GM19438 (cell line): ENCODE measurements at regions not wholly inside any gene's neighbourhood (a gene's known extent, or its start where the extent isn't known, plus 50 kb on each side); places are given as distances from the start of the nearest gene placed in this dataset.

Source experiments
- ATAC-seq: cut with Tn5 transposase; IDR thresholded peaks from one replicate; pipeline ENCODE4 v1.9.1; 2021; ENCODE audit warnings: low read depth; ENCODE audit not compliant: unreplicated experiment

DNA sequence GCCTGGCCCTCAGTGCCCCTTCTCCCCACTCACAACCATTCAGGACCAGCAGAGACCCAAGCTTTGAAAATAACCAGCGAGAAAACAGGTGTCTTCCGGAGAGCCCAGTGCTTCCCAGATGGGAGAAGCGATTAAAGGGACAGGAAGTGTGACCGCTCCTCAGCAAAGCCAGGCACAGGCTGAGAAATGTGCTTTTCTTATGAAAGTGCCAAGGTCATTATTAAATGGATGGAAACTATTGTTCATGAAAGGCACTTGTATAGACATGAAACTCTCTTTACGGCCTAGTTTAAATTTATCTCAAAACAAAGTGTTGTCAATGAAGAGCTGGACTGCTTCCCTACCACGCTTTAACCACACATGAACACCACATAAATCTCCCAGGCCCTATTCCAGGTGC lies 210.4 kb downstream of the SPTSSA start:
- no peak for ATAC-seq

DNA sequence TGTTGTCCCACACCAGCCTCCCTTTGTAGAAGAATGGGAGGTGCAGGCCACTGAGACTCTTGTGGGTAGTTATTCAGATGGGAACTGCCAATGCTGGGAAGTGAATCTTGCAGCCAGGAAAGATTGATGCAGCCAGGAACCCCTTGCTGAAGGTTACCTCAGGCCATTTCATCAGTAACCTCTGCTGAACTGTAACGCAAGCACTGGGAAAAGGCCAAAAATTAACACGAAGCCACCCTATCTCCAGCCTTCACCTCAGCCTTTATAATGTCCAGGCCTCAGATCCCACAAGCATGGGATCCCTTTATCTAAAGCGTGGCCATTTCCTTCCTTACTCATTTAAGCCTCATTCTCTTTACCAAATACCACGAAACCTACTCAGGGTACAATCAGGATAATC lies 211.1 kb downstream of the SPTSSA start:
- ATAC-seq = no peak

DNA sequence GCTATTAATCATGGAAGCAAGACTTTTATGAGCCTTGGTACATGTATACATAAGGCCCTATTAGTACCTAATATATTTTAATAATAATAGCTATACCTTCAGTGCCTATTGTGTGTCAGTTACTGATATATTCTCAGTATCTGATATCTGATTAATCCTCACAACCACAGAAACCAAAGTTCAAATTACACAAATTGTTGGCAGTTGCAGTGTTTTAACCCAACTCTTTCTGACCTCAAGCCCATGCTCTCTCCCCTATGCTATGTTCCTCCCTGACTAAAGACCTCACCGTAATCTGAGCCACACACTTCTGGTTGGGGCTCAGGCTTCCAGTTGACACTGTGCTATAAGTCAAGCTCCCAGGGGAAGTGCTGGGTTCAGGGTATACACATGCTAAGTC lies 214.4 kb downstream of the SPTSSA start:
- no peak for ATAC-seq

DNA sequence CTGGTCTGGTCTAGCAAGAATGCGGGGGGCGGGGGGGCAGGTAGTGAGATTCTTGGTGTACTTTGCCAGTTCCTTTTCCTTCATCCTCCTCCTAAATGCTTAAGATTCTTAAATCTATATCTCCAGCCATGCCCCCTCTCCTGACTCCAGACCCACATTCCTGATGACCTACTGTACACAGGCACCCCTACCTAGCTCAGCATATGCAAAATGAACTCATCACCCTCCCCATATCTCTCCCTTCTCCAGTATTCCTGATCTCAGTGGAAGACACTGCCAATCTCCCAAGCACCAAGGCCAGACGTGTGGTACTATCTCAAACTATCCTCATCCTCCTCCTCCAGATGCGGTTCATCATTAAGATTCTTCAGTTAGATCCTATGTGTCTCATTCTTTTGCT lies 215.8 kb downstream of the SPTSSA start:
- no peak for ATAC-seq

DNA sequence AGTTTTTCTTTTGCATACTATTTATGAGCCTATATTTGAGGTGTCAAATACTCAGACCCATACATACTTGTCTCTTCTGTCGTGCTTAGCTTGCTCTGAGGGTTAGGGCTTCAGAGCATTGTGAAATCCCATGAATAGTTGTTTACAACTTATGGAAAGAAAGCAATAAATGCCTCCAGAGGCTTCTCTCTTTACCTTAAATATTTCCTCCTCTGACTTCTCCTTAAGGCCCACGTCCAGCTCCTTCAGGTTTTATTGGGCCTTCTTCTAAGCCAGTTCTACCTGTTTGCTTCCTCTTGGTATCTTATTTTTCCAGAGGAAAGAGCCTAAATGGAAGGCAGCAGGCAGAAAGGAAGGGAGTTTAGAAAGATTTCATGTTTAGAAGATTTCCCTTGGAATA lies 218.6 kb downstream of the SPTSSA start:
- no peak for ATAC-seq

DNA sequence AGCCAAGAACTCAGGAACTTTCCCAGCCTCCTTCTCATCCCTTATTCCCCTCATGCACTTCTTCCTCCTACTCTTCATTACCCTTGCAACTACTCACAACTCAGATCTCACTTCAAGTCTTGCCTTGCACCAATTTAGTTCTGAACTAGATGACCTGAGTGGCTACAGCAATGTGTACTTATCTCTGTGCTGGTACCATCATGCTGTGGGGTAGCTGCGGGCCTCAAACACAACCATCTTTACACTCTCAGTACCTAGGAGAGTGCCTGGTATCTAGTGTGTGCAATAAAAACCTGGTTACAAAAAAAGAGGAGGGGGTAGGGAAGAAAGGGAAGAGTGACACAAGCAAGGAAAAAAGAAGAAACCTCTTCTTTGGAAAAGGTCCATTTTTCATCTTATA lies 219.0 kb downstream of the SPTSSA start:
- no peak for ATAC-seq

DNA sequence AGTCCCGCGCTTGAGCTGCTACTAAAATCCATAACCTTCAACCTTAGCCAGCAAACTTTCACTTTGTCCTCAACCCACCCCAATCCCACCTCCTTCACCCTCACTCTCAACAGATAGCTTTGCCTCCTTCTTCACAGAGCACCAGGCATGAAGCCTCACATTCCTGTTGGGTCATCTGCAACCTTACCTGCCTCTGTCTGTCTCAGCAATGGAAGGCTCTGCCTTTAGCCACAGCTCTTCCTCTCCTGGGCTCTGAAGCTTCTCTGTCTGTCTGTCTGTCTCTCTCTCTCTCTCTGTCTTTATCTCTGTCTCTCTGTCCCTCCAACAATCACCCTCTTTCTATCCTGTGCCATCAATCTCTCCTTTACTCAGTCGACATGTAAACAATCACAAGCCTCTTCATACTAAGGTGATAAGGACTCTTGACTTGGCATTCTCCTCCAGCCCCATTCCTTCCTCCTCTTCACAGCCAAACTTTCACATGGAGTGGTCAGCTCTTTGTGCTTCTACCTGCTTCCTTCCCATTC lies 220.8 kb downstream of the SPTSSA start:
- ATAC-seq = no peak

DNA sequence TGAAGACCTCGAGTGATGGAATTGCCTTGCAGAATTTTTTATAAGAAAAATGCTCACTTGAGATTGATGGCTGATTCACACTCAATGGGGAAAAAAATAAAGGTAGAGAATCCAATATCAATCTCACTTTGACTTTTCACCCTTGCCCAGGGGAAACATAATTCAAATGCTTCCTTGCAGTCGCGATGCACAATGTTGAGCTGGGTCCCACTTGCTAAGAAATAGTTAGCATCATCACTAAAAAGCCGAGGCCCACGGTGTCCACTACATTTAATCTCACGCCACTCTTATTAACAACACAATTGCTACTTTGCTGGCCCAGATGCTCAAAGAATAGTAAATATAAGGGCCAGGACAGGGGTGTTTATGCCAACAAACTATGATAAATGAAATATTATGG lies 223.4 kb downstream of the SPTSSA start:
- ATAC-seq = no peak

DNA sequence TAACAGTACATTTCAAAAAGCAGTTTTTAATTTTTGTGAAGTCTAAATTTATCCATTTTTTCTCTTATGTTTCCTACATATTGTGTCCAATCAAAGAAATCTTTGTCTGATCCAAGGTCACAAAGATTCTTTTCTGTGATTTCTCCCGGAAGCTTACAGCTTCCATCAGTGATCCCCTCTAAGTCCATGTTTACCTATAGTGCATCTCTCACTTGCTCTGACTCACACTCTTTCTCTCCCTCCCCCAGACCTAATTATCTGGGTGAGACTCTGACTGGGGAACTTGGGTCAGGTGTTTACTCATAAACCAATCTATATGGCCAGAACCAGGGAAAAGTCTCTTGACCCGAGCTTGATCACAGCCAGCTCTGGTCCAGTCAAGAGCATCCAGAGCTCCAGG lies 224.4 kb downstream of the SPTSSA start:
- ATAC-seq = no peak

DNA sequence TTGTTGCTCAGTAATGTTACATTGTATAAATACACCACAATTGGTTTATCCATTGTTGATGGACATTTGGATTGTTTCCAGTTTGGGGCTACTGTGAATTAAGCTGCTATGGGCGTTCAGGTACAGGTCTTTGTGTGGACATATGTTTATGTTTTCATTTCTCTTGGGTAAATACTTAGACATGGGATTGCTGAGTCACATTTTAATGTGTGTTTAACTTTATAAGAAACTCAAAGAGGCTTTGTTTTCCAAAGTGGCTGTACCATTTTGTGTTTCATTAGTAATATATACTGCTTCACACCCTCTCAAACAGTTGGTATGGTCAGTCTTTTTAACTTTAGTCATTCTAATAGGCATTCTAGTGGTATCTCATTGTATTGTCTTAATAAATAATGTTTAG lies 225.0 kb downstream of the SPTSSA start:
- ATAC-seq = no peak

DNA sequence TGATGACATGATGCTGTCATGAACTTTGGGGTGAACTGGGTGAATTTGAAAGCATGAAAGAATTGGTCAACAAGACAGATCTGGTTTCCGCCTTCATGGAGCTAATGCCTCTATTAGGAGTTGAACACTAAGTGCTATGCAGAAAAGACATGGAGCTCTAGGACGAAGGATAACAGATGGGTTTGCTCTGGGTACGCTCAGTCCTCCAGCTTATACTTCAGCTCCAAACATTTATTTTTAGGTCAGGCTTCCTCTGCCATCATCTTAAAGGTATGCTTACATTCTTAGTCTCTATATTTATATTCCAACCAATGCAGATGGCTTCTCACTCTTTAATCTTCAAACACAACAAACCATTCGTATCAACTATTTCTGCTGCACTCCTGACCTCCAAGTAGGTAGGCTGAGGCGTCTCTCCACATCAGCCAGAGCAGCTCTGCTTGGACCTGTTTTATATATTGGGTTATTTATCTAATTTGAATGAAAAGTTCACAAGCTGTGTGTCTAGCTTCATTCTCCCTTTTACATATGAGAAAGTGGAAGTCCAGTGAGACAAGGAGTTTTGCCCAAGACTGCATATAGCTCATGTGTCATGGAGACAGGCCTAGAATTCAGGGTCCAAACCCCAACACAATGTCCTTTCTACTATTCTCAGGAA lies 226.3 kb downstream of the SPTSSA start:
- no peak for ATAC-seq

DNA sequence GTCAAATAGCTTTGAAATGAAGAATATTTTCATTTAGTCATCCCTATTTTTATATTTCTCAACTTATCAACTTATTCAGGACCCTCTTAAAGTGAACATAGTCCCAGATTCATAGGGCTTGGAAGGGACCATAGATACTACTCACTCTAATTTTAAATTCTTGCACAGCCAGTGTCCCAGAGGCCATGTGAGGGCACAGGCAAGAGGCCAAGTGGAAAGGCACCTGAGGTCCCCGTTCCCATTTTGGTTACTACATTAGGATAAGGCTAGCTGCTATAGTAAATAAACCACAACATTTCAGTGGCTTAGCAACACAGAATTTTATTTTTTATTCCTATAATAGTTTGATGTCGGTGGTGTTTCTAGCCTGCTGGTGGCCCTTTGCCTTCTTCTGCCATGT lies 227.8 kb downstream of the SPTSSA start:
- no peak for ATAC-seq

DNA sequence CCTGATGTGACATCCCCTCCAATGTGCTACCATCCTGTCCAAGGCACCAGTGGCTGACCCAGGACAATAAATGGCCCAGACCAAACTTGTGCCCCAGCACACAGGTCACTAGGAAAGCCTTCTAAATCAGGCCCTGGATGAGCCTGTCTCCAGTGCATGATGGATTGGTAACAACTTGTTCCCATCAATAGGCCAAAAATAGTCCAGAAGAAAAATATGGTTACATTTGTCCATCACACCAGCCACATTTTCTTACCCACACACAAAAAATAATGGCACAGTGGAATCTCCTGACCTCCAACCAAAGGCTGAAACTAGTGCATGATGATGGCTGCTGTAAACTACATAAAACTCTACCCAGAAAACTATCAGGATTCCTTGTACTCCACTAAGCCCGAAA lies 228.4 kb downstream of the SPTSSA start:
- ATAC-seq = no peak

DNA sequence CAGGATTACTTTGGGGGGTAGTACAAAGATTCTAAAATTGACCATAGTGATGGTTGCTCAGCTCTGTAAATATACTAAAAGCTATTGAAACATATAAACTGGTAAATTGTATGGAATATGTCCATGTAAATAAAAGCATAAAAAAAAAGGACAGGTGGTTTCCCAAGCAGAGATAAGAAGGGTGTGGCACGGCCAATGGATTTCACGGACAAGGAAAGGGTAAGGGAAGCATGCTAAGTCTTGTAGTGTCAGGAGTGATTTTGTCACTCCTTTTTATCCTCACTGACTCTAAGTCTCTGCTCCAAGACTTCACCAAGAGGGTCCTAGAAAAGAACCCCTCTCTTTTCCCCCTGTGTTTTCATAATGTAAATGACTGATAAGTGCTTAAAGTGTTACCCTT lies 229.2 kb downstream of the SPTSSA start:
- ATAC-seq = no peak

DNA sequence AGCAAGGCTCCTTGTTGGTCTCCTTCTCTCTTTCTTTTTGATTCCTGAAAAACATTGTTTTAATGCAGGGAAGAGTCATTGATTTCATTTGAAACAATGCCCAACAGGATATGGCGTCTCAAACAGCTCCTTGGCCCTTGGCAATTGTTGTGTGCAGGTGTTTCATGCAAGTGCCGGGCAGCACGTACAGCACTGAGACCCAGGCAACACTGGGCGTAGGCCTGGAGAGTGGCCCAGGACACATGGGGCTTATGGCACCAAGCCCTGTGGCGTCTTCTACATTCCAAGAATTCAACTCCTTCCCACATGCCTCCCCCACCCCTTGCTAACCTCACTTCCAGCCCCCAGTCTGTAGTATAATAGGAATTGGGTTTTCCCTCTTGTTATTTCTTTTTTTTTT lies 230.4 kb downstream of the SPTSSA start:
- ATAC-seq = no peak

DNA sequence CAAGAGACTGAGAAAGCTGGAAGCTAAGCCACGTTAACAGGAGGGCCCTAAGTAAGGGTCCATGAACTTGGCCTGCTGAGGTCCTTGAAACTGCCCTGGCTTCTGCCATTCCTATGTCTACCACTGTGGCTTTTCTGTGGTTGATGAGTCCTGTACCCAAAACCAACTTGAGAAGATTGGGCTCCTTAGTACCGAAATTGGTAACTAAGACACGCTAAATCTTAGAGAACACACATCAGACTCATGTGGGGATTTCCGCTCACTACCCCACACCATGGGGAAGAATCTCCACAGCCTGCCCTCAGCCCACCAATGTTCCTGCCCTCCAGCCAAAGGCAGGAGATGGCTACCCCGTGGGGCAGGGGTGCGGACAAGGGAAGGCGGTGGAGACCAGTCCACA lies 232.9 kb downstream of the SPTSSA start:
- no peak for ATAC-seq

DNA sequence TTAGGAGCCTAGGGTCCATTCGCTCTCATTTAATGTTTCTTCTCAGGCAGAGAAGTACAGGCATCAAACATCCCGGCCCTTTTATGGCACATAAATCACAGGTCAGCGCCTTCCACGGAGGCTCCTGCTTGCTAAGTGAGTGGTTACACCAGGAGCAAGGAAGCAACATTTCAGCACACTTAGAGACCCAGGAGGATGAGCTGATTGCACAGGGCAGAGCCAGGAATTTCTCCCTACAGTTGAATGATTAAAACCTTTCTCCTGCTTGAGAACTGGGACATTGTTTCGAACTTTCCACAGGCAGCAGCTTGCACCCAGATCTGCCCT lies 233.4 kb downstream of the SPTSSA start:
- no peak for ATAC-seq

DNA sequence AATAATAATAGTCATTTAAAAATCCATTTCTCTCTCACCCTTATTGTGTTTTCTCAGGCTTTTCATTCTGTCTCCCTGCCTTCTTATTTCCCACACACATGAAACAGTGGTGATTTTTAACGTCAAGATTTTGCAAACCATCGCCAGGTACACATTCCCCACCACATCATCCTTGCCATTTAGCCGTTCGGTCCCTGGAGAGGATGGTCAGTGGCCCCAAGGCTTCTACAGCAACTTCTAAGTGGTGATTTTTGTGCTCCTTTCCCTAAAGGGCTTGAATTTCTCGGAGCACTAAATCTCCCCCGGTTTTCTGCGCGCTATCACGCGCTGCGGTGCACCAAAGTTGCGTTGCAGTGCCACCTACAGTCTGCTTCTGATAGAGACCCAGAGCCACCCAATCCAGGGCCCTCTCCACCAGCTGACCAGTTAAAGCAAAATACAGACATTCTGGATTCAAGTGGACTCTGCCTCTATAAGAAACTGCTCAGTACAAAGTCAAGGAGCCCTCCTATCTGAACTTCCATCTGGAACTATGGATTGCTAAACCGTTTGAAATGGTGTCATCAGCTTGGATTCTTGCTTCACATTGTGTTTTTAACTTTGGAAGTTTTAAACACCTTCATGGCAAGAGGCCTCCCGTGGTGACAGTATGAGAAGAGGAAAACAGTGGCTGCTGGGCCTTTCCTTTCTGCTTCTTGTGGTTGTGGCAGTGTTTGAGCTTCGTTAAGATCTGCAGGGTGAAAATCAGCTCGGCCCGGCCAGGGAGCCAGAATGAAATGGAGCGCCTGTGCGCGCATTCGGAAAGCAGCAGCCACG lies 234.0 kb downstream of the SPTSSA start:
- ATAC-seq = peak; percentile 96

DNA sequence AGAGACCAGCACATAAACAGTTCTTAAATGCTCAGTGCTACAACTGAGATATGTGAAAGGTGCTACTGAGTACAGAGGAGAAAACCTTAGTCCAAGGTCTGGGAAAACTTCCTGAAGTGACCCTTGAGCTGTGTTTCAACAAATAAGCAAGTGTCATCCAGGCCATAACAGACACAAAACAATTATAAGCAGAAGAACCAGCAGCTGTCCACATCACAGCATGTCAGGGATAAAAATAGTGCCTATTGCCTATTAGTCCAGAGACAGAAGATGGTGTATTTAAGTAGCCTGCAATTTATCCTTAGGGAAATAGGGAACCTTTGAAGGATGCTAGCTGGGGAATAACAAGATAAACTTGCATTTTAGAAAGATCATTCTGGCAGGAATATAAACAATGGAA lies 237.8 kb downstream of the SPTSSA start:
- ATAC-seq = no peak

DNA sequence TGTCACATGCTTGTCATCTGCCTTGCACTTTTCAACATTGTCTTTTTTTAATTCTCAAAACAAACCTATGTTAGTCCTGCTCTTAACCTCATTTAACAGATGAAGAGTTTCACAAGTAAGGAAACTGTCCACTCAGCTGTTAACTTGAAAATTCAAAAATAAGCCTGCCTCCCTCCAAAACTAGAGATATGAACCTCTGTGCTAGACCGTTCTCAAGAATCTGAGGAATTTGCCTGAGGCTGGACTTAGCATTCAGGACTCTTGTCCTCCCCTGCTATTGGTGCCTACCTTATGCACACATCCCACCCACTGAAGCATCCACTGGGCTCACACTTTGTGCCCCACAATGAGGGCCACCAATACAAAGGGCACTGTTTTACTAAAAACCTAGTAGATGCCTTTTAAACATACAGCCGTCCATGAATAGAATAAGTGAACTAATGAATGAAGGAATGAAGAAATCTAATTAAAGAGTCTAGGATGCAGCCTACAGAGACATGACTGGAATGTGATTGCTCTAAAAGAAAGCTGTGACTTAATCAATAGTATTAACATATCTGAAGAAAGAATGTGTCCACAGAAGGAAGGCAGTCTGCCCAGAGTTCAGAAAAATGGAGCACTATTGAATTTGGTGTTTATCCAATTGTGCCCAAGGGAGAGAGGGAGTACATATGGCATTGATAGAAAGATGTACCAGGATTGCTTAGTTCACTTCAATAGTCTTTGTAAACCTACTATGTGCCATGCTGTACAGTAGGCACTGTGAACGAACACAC lies 238.5 kb downstream of the SPTSSA start:
- no peak for ATAC-seq

DNA sequence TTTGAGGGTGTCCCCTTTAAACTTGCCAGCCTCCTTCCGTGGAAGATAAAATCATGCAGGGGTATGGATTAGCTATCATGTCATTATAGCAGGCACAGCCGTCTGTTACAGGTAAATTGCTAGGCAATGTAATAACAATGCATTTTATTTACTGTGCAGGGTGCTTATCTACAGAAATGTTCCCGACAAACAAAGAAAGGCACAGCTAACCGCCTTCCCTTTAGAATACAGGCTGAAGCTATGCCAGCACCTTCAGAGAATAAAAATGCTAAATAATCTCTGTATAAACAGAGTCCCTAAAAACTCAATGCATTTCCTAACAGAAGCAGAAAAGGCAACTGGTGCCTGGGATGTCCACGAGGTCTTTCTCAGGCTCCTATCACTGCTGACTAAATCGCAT lies 239.2 kb downstream of the SPTSSA start:
- no peak for ATAC-seq

DNA sequence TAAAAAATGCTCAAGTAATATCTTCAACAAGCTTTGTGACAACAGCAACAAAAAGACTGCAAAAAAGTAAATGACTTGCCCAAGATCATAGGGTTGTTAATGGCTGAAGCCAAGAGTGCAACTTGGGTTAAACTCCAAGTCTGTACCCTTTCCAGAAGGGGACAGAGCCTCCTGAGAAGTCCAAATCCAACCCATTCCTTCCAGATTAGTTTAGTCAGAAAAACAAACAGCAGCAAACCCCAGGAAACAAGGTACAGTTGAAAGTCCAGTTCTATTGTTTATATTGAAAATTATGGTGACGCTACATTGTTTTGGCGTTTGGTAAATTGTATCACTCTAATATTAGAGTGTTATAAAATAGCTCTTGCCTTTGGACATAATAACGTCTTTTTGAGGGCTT lies 239.9 kb downstream of the SPTSSA start:
- ATAC-seq = no peak
